GM12878 (cell line): ENCODE measurements at regions not wholly inside any gene's neighbourhood (a gene's known extent, or its start where the extent isn't known, plus 50 kb on each side); places are given as distances from the start of the nearest gene placed in this dataset.
"Not testable (repeated sequence)": the region's sequence is repeated elsewhere in the genome, so short reads cannot be mapped to it uniquely, and the experiment has no call there.

Source experiments
- ATAC-seq: fragments of 200-7000 bp; cut with Tn5 transposase; 3 replicates; pipeline ENCODE4 v1.9.1; 2020; ENCODE audit warnings: mild to moderate bottlenecking, moderate library complexity
- BruUV-seq: library from RNA; stranded (reverse); fragments of 400-500 nt; replicated peaks from 2 replicates; lab custom pipeline; 2021; lab: Mats Ljungman, UMichigan
- CTCF ChIA-PET: fragments of 300-600 bp; sonication (Branson Sonifier 250); formaldehyde crosslinking; extraction: SDS; loops from one replicate; lab custom pipeline; 2021; ENCODE audit warnings: inconsistent platforms; lab: Yijun Ruan, JAX
- POLR2A ChIA-PET: fragments of 350-600 bp; formaldehyde crosslinking; extraction: SDS; loops from one replicate; lab custom pipeline; 2021; ENCODE audit warnings: inconsistent platforms; lab: Charles Lee
- RAD21 ChIA-PET: fragments of 300-600 bp; sonication (Branson Sonifier 250); formaldehyde crosslinking; loops from one replicate; lab custom pipeline; 2023; ENCODE audit warnings: antibody characterized with exemption; ENCODE audit not compliant: unreplicated experiment; lab: Charles Lee
- SMC1A ChIA-PET: fragments of 300-600 bp; sonication (Branson Sonifier 250); formaldehyde crosslinking; loops from one replicate; lab custom pipeline; 2023; ENCODE audit not compliant: unreplicated experiment, uncharacterized antibody; lab: Charles Lee
- DNase-seq: peaks from one replicate; pipeline ENCODE4 v3.0.0-alpha.2; 2011; ENCODE audit warnings: low read depth, low spot score
- FAIRE-seq: peaks from 3 replicates; lab custom pipeline; 2011; peaks lifted over from hg19 to GRCh38; lab: Jason Lieb, UNC
- H2AFZ ChIP-seq: 2 replicates; pipeline ENCODE4 v1.6.0; 2011; ENCODE audit warnings: low read depth, low read length, control low read depth; ENCODE audit not compliant: control insufficient read depth
- H3K27ac ChIP-seq: 2 replicates; pipeline ENCODE4 v1.5.1; 2011; ENCODE audit warnings: control low read depth; ENCODE audit not compliant: control insufficient read depth, insufficient read depth
- H3K27me3 ChIP-seq, 2 experiments: replicated peaks in 1 of 2; 2 replicates each; pipeline versions ENCODE4 v1.6.0 to v1.6.1; 2011; ENCODE audit warnings: low read length in 1 of 2; ENCODE audit not compliant: control insufficient read depth in 2 of 2, insufficient read depth in 2 of 2
- H3K36me3 ChIP-seq, 2 experiments: 2 replicates each; pipeline ENCODE4 v1.5.1; 2011; ENCODE audit warnings: low read length in 1 of 2; ENCODE audit not compliant: control insufficient read depth in 2 of 2, insufficient read depth in 2 of 2
- H3K4me1 ChIP-seq: 2 replicates; pipeline ENCODE4 v1.6.1; 2011; ENCODE audit warnings: mild to moderate bottlenecking, low read length, moderate library complexity, mixed read lengths; ENCODE audit not compliant: control insufficient read depth, insufficient read depth
- H3K4me2 ChIP-seq: 2 replicates; pipeline ENCODE4 v1.6.0; 2011; ENCODE audit warnings: control low read depth; ENCODE audit not compliant: control insufficient read depth, insufficient read depth
- H3K4me3 ChIP-seq: fragments of 200-600 bp; sonication (generic); 2 replicates; pipeline ENCODE4 v1.5.1; 2016
- H3K79me2 ChIP-seq: 2 replicates; pipeline ENCODE4 v1.6.0; 2011; ENCODE audit warnings: low read length; ENCODE audit not compliant: control insufficient read depth, insufficient read depth
- H3K9ac ChIP-seq: 2 replicates; pipeline ENCODE4 v1.8.0; 2011; ENCODE audit warnings: low read length, control low read depth, mixed read lengths; ENCODE audit not compliant: control insufficient read depth, insufficient read depth
- H3K9me3 ChIP-seq: replicated peaks from 3 replicates; pipeline ENCODE4 v1.5.1; 2011; ENCODE audit warnings: mild to moderate bottlenecking, low read length; ENCODE audit not compliant: control insufficient read depth, insufficient read depth
- H4K20me1 ChIP-seq: 2 replicates; pipeline ENCODE4 v1.6.0; 2011; ENCODE audit not compliant: control insufficient read depth, insufficient read depth
- WGBS: methylation state at CpG from one replicate; pipeline ENCODE4 v1.1.6; 2016; ENCODE audit warnings: low lambda C conversion rate; ENCODE audit not compliant: insufficient replicate concordance, insufficient coverage; ENCODE audit errors: missing lambda C conversion rate; 5-methylcytosine and 5-hydroxymethylcytosine counted together
- in situ Hi-C: fragments of 300-500 bp; cut with MboI; formaldehyde crosslinking; loops from 9 replicates; pipeline ENCODE4 v1.14.3; 2018; ENCODE audit warnings: mixed read lengths
- intact Hi-C: fragments of 100-400 bp; cut with micrococcal nuclease; formaldehyde crosslinking; loops from one replicate; pipeline ENCODE4 v1.14.2; 2022; ENCODE audit not compliant: unreplicated experiment

DNA sequence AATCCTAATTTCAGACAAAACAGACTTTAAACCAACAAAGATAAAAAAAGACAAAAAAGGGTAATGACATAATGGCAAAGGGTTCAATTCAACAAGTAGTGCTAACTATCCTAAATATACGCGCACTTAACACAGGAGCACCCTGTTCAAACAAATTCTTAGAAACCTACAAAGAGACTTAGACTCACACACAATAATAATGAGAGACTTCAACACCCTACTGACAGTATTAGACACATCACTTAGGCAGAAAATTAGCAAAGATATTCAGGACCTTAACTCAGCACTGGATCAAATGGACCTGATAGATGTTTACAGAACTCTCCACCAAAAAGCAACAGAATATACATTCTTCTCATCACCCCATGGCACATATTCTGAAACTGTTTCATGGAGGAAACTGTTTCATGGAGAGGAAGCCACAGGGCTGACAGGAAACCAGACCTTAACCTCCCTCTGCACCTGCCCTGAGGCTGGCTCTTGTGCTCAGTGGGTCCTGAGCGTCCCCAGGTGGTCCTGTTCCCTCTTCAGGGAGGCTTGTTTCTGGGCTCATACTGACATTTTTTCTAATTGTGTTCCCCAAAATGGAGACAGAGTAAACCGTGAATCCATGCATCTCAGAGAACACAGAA lies 184.9 kb downstream of the POTEB start:
- WGBS, result no CpG with 5 or more reads among the region's 4 CpGs
- H3K9me3 ChIP-seq, SMC1A ChIA-PET, H3K27me3 ChIP-seq, CTCF ChIA-PET, H3K36me3 ChIP-seq, DNase-seq, ATAC-seq, H3K4me3 ChIP-seq, H4K20me1 ChIP-seq, H3K4me1 ChIP-seq, RAD21 ChIA-PET, H2AFZ ChIP-seq, FAIRE-seq, intact Hi-C loops, H3K9ac ChIP-seq, H3K4me2 ChIP-seq, H3K27ac ChIP-seq, H3K79me2 ChIP-seq, in situ Hi-C loops, BruUV-seq, POLR2A ChIA-PET: not testable (repeated sequence)

- ATAC-seq, result peak; percentile 89
- H3K4me1 ChIP-seq, H3K4me3 ChIP-seq, H3K9ac ChIP-seq, POLR2A ChIA-PET, intact Hi-C loops, H4K20me1 ChIP-seq, CTCF ChIA-PET, DNase-seq, H3K9me3 ChIP-seq, H3K27ac ChIP-seq, in situ Hi-C loops, BruUV-seq, FAIRE-seq, H3K27me3 ChIP-seq, H3K79me2 ChIP-seq, H2AFZ ChIP-seq, H3K4me2 ChIP-seq, RAD21 ChIA-PET, H3K36me3 ChIP-seq, SMC1A ChIA-PET: not testable (repeated sequence)
- no CpG with 5 or more reads among the region's 17 CpGs for WGBS
These were observed 216.6 kb upstream of the POTEB3 start for GRCh38 chr15:21656798-21657397.

- H3K36me3 ChIP-seq, CTCF ChIA-PET, H4K20me1 ChIP-seq, POLR2A ChIA-PET, BruUV-seq, SMC1A ChIA-PET, H3K27ac ChIP-seq, H3K9me3 ChIP-seq, H3K9ac ChIP-seq, H3K79me2 ChIP-seq, H3K4me2 ChIP-seq, FAIRE-seq, intact Hi-C loops, in situ Hi-C loops, H2AFZ ChIP-seq, H3K27me3 ChIP-seq, RAD21 ChIA-PET, H3K4me1 ChIP-seq, H3K4me3 ChIP-seq, DNase-seq: not testable (repeated sequence)
- ATAC-seq, result peak; percentile 46
- no CpG with 5 or more reads among the region's 16 CpGs for WGBS
These were observed 215.9 kb upstream of the POTEB3 start for GRCh38 chr15:21656114-21656746.

DNA sequence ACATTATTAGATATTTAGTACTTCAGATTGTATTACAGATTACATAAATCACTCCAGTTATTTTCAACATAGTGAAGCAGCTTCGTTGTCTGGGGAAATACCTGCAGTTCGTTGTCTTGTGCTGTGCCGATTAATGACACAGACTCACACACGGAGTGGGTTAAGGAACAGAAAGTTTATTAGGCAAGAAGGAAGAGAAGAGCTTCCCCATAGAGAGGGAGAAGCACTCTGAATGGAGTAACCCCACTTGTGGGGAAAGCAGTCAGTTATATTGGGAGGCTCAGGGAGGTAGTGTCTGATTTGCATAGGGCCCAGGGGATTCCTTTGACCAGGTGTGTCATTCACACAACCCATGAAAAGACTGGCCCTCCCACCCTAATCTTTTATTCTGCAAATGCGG lies 213.4 kb upstream of the POTEB3 start:
- H2AFZ ChIP-seq, DNase-seq, H3K4me2 ChIP-seq, H3K79me2 ChIP-seq, H3K27ac ChIP-seq, H3K9me3 ChIP-seq, intact Hi-C loops, RAD21 ChIA-PET, H3K36me3 ChIP-seq, ATAC-seq, H3K27me3 ChIP-seq, in situ Hi-C loops, FAIRE-seq, H4K20me1 ChIP-seq, BruUV-seq, POLR2A ChIA-PET, SMC1A ChIA-PET, H3K9ac ChIP-seq, CTCF ChIA-PET, H3K4me3 ChIP-seq, H3K4me1 ChIP-seq: not testable (repeated sequence)
- no CpG with 5 or more reads among the region's 5 CpGs for WGBS
